GM12892 (cell line): ENCODE measurements at regions not wholly inside any gene's neighbourhood (a gene's known extent, or its start where the extent isn't known, plus 50 kb on each side); places are given as distances from the start of the nearest gene placed in this dataset.

Experiments used
- POLR2A ChIP-seq: IDR thresholded peaks from 2 replicates; pipeline ENCODE4 v1.6.1; 2011; ENCODE audit warnings: low read depth, low read length, control low read depth
- POLR2AphosphoS5 ChIP-seq: IDR thresholded peaks from 2 replicates; pipeline ENCODE4 v1.6.1; 2011; ENCODE audit warnings: low read depth, low read length, control low read depth

DNA sequence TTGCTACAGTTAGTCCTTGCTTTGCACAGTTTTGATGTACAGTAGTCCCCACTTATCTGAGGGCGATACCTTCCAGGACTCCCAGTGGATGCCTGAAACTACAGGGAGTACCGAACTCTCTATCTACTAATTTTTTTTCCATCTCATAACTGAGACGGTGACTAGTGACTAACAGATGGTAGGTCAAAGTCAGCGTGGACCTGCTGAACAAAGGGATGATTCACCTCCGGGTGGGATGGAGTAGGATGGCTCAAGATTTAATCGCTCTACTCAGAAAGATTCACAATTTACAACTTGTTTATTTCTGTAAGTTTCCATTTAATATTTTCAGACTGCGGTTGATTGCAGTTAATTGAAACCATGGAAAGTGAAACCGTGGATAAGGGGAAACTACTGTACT is 655.8 kb downstream of the ZNF674 start:
- TF ChIP-seq POLR2A, result no peak
- no peak for TF ChIP-seq POLR2AphosphoS5
